ENCODE measurements at regions not wholly inside any gene's neighbourhood (a gene's known extent, or its start where the extent isn't known, plus 50 kb on each side); places are given as distances from the start of the nearest gene placed in this dataset.

GRCh38 chr2:149656996-149657395 lies 69.4 kb upstream of the MMADHC start:
- TF ChIP-seq, protein P1, sequence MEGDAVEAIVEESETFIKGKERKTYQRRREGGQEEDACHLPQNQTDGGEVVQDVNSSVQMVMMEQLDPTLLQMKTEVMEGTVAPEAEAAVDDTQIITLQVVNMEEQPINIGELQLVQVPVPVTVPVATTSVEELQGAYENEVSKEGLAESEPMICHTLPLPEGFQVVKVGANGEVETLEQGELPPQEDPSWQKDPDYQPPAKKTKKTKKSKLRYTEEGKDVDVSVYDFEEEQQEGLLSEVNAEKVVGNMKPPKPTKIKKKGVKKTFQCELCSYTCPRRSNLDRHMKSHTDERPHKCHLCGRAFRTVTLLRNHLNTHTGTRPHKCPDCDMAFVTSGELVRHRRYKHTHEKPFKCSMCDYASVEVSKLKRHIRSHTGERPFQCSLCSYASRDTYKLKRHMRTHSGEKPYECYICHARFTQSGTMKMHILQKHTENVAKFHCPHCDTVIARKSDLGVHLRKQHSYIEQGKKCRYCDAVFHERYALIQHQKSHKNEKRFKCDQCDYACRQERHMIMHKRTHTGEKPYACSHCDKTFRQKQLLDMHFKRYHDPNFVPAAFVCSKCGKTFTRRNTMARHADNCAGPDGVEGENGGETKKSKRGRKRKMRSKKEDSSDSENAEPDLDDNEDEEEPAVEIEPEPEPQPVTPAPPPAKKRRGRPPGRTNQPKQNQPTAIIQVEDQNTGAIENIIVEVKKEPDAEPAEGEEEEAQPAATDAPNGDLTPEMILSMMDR (IDR thresholded peaks at IDR 0.05) = no peak
- TF ChIP-seq, protein P2, sequence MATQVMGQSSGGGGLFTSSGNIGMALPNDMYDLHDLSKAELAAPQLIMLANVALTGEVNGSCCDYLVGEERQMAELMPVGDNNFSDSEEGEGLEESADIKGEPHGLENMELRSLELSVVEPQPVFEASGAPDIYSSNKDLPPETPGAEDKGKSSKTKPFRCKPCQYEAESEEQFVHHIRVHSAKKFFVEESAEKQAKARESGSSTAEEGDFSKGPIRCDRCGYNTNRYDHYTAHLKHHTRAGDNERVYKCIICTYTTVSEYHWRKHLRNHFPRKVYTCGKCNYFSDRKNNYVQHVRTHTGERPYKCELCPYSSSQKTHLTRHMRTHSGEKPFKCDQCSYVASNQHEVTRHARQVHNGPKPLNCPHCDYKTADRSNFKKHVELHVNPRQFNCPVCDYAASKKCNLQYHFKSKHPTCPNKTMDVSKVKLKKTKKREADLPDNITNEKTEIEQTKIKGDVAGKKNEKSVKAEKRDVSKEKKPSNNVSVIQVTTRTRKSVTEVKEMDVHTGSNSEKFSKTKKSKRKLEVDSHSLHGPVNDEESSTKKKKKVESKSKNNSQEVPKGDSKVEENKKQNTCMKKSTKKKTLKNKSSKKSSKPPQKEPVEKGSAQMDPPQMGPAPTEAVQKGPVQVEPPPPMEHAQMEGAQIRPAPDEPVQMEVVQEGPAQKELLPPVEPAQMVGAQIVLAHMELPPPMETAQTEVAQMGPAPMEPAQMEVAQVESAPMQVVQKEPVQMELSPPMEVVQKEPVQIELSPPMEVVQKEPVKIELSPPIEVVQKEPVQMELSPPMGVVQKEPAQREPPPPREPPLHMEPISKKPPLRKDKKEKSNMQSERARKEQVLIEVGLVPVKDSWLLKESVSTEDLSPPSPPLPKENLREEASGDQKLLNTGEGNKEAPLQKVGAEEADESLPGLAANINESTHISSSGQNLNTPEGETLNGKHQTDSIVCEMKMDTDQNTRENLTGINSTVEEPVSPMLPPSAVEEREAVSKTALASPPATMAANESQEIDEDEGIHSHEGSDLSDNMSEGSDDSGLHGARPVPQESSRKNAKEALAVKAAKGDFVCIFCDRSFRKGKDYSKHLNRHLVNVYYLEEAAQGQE (IDR thresholded peaks at IDR 0.05; ENCODE audit: insufficient read depth in 1 of 2, low read depth in 2 of 2, low read length in 1 of 2) = no peak
